ENCODE measurements at regions not wholly inside any gene's neighbourhood (a gene's known extent, or its start where the extent isn't known, plus 50 kb on each side); places are given as distances from the start of the nearest gene placed in this dataset.

DNA sequence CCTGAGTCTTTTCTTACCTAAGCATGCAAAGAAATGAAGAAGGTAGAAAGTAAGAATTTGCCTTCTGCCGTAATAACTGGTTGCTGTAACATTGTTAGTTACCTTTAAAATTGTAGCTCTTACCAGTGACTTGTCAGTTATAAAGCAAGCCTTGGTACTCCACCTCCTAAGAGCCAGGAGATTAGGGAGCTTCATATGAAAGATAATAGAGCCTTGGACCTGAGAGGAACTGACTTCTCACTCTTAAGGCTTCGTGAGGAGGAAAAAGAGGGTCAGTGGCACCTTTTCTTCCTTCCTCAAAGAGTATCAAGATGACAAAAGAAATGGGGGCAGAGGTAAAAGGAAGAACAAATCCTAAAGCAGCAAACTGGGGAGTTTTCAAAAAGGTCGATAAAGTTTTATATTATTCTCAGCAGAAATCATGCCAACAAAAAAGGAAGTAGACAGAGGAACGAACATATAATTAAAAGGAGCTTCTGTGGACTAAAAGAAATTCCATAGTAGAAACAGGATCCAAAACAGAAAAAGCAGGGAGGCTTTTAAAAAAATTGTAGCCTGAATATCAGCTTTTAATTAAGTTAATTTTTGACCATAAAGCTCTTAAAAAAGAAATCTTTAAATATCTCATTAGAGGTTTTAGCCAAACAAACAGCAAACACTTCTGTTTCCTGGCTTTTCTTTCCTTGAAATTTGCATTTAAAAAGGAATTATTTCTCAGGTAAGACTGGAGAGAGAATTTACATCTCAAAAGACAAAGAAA, 847.1 kb upstream of the ALCAM start:
- TF ChIP-seq GATA2 (IDR thresholded peaks at IDR 0.05; ENCODE audit: low read depth, low read length) (no peak), GATA3 (IDR thresholded peaks at IDR 0.05; ENCODE audit: low read depth, low read length) (no peak)

DNA sequence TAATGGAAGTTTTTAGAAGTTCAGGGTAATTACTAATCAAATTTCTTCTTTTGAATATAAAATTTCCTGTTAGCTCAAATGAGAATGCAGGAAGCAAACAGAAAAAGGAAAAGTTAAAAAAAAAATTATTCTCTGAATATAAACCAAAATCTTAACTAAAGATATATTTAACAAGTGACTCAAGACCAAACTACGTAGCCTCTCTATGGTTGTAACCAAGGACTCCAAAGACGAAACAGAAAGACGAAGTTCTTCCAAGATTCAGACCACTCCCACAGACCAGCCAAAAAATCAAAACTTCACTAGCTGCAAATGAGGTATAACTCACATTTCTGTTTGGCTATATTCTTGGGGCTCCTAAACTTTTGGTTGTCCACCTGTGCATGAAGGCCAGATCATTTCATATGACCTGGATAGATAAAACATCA, 846.5 kb upstream of the ALCAM start:
- TF ChIP-seq GATA3 (IDR thresholded peaks at IDR 0.05; ENCODE audit: low read depth, low read length) (no peak), GATA2 (IDR thresholded peaks at IDR 0.05; ENCODE audit: low read depth, low read length) (no peak)

DNA sequence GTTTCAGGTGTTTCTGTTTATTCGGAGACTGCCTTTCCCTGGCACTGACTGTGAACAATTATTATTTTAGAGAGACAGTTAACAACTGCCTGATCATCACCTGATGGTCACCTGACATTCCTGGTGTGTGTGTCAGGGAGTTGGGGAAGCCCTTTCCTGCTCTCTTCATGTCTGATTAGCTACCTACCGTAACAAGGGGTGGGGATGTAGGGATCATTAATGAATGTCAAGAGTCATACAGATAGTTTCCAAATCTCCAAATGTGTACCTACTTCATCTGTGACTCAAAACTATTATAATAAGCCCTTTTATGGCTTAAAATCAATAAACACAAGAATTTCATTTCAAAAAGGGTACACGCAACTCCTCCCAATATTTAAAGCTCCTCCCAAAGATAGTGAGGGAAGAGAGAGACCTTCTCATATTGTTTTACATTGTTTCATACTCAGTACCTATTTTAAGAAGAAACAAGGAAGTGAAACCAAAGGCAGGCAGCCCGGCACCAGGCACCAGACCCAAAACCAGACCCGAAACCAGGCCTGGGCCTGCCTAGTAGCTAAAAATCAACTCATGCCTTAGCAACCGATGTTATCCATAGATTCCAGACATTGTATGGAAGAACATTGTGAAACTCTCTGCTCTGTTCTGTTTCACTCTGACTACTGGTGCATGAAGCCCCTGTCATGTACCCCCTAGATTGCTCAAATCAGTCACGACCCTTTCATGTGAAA, 844.9 kb upstream of the ALCAM start:
- TF ChIP-seq GATA3 (IDR thresholded peaks at IDR 0.05; ENCODE audit: low read depth, low read length): no peak
- no peak for TF ChIP-seq GATA2 (IDR thresholded peaks at IDR 0.05; ENCODE audit: low read depth, low read length)

DNA sequence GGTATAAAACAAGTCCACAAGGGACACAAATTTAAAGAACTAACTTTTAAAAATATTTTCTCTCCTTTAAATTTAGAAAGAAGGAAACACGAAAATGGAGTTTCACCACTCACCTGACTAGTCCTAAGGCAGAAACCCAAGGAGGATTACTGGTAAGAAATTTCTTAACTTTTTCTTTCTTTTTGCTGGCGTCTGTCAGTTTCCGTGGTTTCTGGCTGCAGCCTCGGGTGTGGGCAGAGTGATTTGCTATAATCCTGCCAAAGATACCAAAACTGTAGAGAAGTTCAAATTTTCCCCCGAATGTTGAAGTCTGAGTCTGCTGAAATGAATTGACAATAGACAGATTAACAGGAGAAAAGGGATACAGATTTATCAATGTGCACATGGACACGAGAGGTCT, 843.6 kb upstream of the ALCAM start:
- no peak for TF ChIP-seq GATA3 (IDR thresholded peaks at IDR 0.05; ENCODE audit: low read depth, low read length)
- no peak for TF ChIP-seq GATA2 (IDR thresholded peaks at IDR 0.05; ENCODE audit: low read depth, low read length)

DNA sequence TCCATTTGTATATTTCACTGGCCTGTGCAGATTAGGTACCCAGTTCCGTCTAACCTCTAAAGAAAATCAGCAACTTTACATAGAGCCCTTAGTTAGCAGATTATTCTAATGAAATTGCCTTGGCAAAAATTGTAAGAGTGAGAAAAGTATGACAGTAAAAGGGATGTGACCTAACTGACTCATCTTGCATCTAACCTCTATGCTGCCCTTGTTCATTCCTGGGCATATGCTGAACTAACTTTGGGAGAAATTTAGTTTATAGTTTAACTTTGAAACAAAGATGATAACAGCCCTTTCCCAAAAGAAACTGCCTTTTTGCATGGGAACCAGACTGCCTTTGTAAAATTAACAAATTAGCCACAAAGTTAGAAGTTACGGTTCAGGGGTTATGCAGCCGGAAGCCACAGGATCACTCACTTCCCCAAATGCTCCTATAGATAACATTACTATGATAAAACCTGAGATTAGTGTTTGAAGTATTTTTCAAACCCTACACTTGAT, 839.8 kb upstream of the ALCAM start:
- no peak for TF ChIP-seq GATA3 (IDR thresholded peaks at IDR 0.05; ENCODE audit: low read depth, low read length)
- no peak for TF ChIP-seq GATA2 (IDR thresholded peaks at IDR 0.05; ENCODE audit: low read depth, low read length)

DNA sequence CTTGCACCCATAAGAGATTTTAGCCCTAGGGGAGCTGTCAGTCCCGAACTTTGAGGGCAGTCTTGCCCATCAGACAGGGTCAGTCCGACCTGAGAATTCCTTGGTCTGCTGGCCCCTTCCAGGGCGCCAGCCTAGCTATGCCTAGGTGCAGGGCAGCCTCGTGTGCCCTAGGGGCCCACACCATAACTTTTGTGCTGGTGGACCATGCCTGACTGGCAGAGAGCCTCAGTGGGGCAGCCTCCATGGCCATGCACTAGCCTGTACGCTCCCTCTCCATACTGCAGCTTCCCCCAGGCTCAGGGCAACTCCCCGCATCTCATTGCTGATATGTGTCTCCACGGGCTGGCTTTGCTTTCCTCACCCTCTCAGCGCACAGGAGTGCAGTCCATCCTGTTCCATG, 835.8 kb upstream of the ALCAM start:
- TF ChIP-seq GATA2 (IDR thresholded peaks at IDR 0.05; ENCODE audit: low read depth, low read length): no peak
- no peak for TF ChIP-seq GATA3 (IDR thresholded peaks at IDR 0.05; ENCODE audit: low read depth, low read length)

DNA sequence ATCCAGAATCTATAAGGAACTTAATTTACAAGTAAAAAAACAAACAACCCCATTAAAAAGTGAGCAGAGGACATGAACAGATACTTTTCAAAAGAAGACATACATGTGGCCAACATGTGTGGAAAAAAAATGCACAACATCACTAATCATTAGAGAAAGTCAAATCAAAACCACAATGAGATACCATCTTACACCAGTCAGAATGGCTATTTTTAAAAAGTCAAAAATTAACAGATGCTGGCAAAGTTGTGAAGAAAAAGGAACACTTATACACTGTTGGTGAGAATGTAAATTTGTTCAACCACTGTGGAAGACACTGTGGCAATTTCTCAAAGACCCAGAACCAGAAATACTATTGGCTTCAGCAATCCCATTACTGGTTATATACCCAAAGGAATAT, 830.0 kb upstream of the ALCAM start:
- TF ChIP-seq GATA3 (IDR thresholded peaks at IDR 0.05; ENCODE audit: low read depth, low read length): no peak
- no peak for TF ChIP-seq GATA2 (IDR thresholded peaks at IDR 0.05; ENCODE audit: low read depth, low read length)

DNA sequence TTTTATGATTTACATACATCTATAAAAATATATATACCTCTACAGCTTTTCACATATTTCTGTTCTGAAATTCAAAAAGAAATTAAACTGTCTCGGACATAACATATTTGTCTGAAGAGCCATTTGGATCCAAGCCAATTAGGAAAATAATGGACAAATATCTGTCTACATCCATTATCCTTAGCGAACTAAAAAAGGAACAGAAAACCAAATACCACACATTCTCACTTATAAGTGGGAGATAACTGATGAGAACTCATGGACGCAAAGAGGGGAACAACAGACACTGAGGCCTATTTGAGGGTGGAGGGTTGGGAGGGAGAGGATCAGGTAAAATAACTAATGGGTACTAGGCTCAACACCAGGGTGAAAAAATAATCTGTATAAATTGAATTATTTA, 829.4 kb upstream of the ALCAM start:
- TF ChIP-seq GATA3 (IDR thresholded peaks at IDR 0.05; ENCODE audit: low read depth, low read length) (no peak), GATA2 (IDR thresholded peaks at IDR 0.05; ENCODE audit: low read depth, low read length) (no peak)

DNA sequence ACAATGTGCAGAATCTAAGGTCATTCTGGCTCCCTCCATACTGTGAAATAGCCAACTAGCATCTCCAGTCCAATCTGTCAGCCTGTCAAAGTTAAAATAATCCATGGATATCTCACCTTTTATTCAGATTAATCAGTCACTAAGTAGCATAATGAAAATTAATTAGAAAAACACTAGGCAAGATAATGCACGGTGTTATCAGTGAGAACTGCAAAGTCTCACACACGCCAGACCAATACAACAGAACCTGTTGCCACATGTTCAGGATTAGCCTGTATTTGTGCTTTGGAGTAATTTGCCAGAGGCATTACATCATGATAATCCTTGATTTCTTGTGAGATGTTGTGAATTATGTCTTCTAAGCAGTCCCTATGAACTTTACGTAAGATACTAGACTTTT, 820.4 kb upstream of the ALCAM start:
- peak; percentile 90 for TF ChIP-seq GATA3 (IDR thresholded peaks at IDR 0.05; ENCODE audit: low read depth, low read length)
- peak; percentile 80 for TF ChIP-seq GATA2 (IDR thresholded peaks at IDR 0.05; ENCODE audit: low read depth, low read length)

DNA sequence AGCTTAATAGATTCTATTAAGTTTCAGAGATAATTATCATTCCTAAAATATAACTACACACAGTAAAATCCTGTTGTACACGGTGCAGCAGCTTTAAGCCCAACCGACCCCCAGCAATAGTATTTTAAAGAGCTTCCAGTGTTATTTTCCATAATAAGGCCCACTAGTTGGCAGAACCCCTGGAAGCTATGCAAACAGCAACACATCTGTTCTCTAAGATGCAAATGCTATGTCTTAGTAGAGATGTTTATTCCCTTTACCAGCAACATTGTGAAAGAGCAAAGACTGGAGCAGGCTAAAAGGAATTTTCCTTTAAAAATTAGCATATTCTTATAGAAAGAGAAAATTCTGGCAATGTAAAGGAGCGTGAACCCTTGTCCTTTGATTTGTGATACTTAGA, 819.7 kb upstream of the ALCAM start:
- TF ChIP-seq GATA2 (IDR thresholded peaks at IDR 0.05; ENCODE audit: low read depth, low read length) (no peak), GATA3 (IDR thresholded peaks at IDR 0.05; ENCODE audit: low read depth, low read length) (no peak)

DNA sequence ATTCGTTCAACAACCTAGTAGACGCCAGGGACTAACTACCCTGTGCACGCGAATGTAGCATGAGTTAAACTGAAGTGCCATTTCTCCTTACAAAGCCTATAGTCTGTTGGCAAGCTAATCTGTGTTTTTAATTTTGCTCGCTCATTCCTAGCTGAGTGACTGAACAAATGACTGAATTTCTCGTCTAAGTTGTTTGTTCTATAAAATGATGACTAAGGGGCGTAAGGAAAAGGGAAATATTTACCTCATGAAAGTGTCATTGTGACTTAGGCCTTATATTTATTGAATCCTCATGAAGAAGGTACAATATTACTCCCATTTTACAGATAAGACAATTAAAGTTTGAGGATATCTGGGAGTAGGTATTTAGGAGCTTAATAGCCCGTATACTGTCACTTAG, 818.3 kb upstream of the ALCAM start:
- TF ChIP-seq GATA3 (IDR thresholded peaks at IDR 0.05; ENCODE audit: low read depth, low read length) (no peak), GATA2 (IDR thresholded peaks at IDR 0.05; ENCODE audit: low read depth, low read length) (no peak)

DNA sequence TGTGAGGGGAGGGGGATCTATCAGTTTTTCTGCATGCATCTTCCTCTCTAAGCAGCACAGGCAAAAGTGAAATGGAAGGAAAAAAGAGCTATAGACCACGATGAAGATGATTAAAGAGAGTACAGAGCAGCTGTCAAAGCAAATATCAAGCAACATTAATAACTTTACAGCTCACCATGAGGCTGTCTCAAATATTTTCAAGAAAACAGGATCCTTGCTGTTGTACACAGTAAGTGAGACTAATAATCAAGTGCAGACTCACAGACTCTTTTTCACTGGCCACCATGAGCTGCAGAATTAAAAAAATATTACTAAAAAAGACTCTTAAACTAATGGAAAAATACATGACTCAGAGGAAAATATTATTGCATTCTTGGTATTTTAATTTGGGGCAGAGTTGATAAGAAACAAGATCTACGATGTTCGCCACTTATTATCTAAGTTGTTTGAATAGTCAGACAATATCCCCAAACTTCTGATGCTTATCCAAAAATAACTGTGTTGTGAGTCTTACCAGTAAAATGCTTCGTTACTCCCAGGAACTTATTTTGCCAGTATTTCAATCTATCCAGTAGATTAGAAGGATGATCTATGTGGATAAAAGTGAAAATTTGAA, 817.5 kb upstream of the ALCAM start:
- no peak for TF ChIP-seq GATA2 (IDR thresholded peaks at IDR 0.05; ENCODE audit: low read depth, low read length)
- no peak for TF ChIP-seq GATA3 (IDR thresholded peaks at IDR 0.05; ENCODE audit: low read depth, low read length)

DNA sequence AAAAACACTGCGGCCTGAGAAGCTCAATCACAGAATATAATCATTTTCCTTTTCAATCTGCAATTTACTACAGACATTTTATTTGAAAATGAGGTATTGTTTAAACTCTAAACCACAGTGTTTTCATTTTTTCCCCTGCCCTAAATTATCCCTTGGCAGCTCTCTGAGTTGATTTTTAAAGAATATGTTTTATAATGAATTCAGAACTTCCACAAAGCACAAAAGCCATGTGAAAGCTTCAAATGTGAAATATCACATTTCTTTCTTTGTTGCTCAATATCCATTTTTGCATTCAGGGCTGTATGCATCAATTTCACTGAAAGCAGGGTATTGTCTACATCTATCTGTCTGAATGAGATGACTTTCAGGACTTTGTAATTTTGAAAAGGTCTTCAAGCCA, 813.6 kb upstream of the ALCAM start:
- no peak for TF ChIP-seq GATA2 (IDR thresholded peaks at IDR 0.05; ENCODE audit: low read depth, low read length)

DNA sequence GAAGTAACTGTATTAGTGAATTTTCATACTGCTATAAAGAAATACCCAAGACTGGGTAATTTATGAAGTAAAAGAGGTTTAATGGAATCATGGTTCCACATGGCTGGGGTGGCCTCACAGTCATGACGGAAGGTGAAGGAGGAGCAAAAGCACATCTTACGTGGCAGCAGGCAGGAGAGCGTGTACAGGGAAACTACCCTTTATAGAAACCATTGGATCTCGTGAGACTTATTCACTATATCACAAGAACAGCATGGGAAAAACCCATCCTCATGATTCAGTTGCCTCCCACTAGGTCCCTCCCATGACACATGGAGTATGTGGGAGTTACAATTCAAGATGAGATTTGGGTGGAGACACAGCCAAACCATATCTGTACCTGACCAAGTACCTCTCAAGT, 812.3 kb upstream of the ALCAM start:
- no peak for TF ChIP-seq GATA3 (IDR thresholded peaks at IDR 0.05; ENCODE audit: low read depth, low read length)
- TF ChIP-seq GATA2 (IDR thresholded peaks at IDR 0.05; ENCODE audit: low read depth, low read length): no peak

DNA sequence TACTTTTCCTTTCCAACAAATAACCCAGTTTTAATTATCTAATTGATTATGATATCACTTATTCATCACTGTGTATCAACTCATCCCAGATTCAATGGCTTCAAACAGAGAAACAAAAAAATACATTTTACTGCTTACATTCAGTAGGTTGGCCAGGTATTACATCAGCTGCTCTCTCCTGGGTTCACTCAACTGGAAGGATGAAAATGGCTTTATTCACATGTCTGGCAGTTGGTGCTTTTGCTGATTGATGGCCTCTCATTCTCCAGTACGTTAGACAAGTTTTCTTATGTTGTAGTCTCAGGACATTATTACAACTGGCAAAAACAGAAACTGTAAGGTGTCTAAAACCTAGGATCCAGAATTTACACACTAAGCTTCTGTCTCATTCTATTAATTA, 811.0 kb upstream of the ALCAM start:
- TF ChIP-seq GATA2 (IDR thresholded peaks at IDR 0.05; ENCODE audit: low read depth, low read length): no peak
- no peak for TF ChIP-seq GATA3 (IDR thresholded peaks at IDR 0.05; ENCODE audit: low read depth, low read length)
